Heart left ventricle (tissue), 13 donors: ENCODE measurements at regions not wholly inside any gene's neighbourhood (a gene's known extent, or its start where the extent isn't known, plus 50 kb on each side); places are given as distances from the start of the nearest gene placed in this dataset.

Experiments used
- CTCF ChIP-seq, 12 donors: fragments of 200-600 bp; sonication (generic) in 4 of 12; IDR thresholded peaks; one replicate each; pipeline versions ENCODE4 v1.5.0 to v1.8.0; 2018 to 2022; ENCODE audit warnings: antibody characterized with exemption in 12 of 12, mild to moderate bottlenecking in 5 of 12
- POLR2A ChIP-seq, 2 donors: fragments of 450-650 bp; IDR thresholded peaks; one replicate each; pipeline ENCODE4 v1.6.1; 2017; ENCODE audit warnings: antibody characterized with exemption in 2 of 2, mild to moderate bottlenecking in 2 of 2, moderate library complexity in 2 of 2
- donor health status: ischemic (EF 13 %, LVEDD 7.1; RV severe dilation, severe dysfunction).
- donor health status: DM: no; HTN: yes; CAD: no.
- donor health status: DM: no; HTN: no; CAD: no.
- donor health status: ischemic (EF 25% LVEDD 6.9; RV normal size, moderate dysfunction).
- donor health status: ischemic (EF 25% LVEDD 5.7; RV mildly dilated, moderate dysfunction).
- donor health status: ischemic (EF 35%, LVEDD 5.7; RV mildly dilated, moderate dysfunction).
- donor health status: nonischemic (EF 11% LVEDD 7.7; RV severe dilation, severe dysfunction).
- donor health status: DM: yes; HTN: yes; CAD: no.
- donor health status: PGD.
- donor health status: ischemic (EF 29% LVEDD 5.4; RV normal size, mild dysfunction).
- donor health status: nonischemic (EF 23%, LVEDD 6.1; RV moderate dilation, normal function).

GRCh38 chr2:65554765-65555591, 122.6 kb upstream of the SPRED2 start:
- TF ChIP-seq CTCF (IDR thresholded peaks at IDR 0.05), result no peak
- TF ChIP-seq POLR2A (IDR thresholded peaks at IDR 0.05), result no peak
